ENCODE measurements at regions not wholly inside any gene's neighbourhood (a gene's known extent, or its start where the extent isn't known, plus 50 kb on each side); places are given as distances from the start of the nearest gene placed in this dataset.

- in situ Hi-C loops (cut with MboI; ENCODE audit: low sequenced_read_pairs): no loop called here
These were observed 232.1 kb downstream of the CPE start for GRCh38 chr4:165610679-165611437.

DNA sequence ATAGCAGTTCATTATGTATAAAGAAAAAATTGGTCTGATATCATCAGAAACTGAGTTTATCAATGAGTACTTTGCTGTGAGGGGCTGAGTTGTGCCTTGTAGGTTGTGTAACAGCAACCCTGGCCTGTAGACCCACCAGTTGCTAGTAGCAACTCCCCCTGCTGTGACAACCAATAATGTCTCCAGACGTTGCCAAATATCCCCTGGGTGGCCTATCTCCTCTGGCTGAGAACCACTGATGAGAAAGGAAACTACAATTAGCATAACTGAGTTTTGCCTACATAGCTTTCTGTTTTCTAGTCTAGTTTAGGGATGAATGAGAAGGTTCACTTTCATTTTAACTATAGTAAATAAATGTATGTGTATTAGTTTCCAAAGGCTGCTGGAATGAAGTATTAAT, 234.1 kb downstream of the CPE start:
- in situ Hi-C loops (cut with MboI; ENCODE audit: low sequenced_read_pairs): no loop called here

DNA sequence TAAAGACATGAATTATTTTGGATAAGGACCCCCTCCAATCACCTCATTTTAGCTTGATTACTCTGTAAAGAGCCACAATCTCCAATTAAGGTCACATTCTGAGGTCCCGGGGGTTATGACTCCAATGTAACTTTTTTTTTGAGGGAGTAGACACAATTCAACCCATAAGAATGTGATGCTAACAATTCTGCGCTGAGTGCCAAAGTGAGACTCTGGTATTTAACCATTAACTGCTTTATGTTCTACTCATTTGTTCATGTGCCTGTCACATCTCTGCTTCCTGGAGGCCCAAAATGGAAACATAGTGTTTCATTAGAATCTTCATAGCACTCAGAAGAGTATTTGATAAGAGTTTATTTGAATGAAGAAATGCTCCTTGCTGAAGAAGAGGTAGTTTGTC, 234.8 kb downstream of the CPE start:
- in situ Hi-C loops (cut with MboI; ENCODE audit: low sequenced_read_pairs): no loop called here

DNA sequence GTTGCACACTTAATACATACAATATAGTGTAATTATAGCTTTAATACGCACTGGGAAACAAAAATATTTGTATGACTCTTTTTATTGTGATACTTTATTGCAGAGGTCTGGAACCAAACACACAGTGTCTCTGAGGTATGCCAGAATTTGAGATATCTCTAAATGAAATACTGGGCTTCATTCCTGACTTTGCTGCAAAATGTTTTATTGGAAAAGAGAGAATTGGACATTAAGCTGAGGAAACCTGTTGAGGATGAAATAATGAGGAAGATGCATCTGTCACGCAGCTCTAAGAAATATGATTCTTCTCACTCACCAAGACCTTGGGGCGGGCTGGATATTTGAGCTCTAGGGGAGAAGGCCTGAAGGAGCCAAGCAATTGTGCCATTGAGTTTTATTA, 242.1 kb downstream of the CPE start:
- in situ Hi-C loops (cut with MboI; ENCODE audit: low sequenced_read_pairs): no loop called here

DNA sequence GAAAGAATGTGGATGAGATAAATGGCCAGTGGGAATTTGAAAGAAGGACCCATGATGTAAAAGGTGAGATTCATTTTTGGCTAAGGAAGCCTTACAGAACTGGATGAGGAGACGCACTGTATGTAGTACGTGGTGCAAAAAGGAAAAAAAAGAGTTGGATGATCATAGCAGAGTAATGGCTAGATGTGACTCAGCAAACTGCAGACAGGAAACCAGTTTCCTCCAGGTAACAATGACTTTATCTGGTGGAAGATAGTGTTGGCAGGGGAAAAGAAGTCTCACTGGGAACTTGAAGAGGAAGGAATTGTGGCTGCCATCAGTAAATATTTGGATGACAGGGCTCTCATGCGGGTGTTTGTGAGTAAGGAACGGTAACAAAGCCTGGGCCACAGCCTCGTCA, 243.2 kb downstream of the CPE start:
- in situ Hi-C loops (cut with MboI; ENCODE audit: low sequenced_read_pairs): no loop called here

DNA sequence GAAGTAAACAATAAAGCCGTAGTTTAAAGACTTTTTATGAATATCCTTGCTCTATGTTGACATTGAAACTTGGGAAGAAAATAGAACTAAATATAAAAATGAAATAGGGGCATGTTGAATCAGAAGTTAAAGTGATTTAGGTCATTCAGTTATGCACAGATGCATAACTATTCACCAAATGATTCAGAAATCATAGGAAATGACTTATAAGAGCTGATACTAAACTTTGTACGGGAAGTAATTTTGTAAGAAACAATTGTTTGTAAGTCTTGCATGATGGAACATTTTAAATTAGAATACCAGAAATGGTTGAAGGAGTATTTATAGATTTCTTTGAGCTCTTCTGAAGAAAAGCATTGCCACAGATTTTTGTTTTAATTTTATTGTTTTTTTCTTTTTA, 246.5 kb downstream of the CPE start:
- in situ Hi-C loops (cut with MboI; ENCODE audit: low sequenced_read_pairs): no loop called here

DNA sequence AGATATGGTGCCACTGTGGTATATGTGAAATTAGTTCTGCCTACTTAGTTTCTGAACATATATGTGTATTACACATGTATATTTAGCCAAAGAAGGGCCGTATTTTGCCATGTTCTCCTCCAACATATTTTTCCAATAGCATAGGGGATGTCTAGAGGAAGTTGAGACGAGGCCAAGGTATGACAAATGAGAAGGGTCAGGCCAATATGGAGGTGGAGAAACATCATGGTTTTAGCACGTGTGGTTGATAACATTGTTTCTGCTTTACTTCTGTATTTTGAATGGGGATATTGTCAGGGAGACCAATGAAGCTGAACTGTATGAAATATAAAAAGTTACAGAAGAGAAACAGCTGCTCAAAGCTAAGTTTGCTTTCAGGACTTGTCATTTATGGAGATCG, 246.7 kb upstream of the TLL1 start:
- in situ Hi-C loops (cut with MboI; ENCODE audit: low sequenced_read_pairs): no loop called here

GRCh38 chr4:165627128-165627527, 245.9 kb upstream of the TLL1 start:
- in situ Hi-C loops (cut with MboI; ENCODE audit: low sequenced_read_pairs): no loop called here

DNA sequence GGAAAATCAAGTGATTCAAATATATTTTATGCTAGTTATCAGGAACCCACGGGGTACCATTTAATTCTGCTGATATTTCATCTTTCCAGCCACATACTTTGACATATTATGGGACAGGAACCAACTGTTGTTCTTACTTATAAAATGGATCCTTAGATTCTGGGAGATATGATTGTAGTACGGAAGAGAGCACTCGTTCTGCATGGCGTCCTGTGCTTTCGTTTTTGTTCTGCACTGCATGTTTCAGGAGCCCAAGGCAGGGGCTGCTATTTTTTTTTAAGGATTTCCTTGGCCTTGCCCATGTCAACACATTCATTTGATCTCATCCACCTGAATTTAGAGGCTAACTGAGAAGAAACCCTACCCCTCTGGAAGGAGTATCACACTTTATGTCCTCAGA, 245.5 kb upstream of the TLL1 start:
- in situ Hi-C loops (cut with MboI; ENCODE audit: low sequenced_read_pairs): no loop called here

DNA sequence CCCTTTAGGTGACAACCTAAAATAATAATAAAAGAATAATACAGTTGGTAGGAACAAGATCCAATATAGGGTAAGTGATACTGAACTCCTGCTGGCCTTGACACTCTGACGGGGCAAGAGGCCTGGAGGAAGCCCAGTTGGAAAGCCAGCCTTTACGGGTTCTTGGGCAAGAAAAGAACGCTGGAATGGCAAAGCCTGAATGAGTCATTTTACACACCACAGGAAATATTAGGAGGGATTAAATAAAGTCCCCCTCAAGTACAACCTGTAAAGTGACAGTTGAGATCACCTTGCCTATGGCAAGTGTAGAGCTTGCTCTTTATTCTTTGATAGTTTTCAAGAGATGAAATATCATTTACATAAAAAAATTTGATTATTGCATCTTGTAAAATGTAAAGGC, 244.5 kb upstream of the TLL1 start:
- in situ Hi-C loops (cut with MboI; ENCODE audit: low sequenced_read_pairs): no loop called here

GRCh38 chr4:165630671-165631070, 242.4 kb upstream of the TLL1 start:
- in situ Hi-C loops (cut with MboI; ENCODE audit: low sequenced_read_pairs): no loop called here

DNA sequence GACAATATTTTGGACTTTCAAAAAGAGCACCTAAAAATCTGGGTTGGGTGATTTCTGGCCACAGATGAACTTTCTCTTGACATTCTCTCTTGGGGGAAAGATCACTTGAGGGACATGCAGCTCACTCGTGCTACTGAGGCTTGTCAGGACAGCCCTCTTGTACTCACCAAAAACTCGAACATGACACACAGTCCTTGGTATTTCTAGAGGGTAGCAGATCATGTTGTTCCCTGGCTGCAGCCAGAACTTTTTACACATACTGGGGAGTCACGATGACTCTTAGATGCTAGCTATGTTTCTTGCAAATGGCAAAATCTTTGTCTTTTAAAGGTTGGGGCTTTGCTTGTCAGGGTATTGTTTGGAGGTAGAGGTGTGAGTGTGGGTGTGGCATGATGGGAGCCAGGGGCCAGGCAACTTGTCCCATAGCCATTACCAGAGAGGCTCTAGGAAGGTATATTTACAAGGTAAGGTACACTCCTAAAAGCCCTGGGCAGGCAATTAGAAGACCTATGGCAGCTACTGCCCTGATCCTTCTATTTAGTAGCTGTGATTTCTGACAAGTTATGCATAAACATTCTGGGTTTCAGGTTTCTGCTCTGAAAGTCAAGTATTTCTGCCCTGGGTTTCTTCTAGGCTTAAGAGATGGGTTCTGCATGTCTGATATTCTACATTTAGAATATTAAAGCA, 241.7 kb upstream of the TLL1 start:
- in situ Hi-C loops (cut with MboI; ENCODE audit: low sequenced_read_pairs): no loop called here

GRCh38 chr4:165631912-165632311, 241.1 kb upstream of the TLL1 start:
- in situ Hi-C loops (cut with MboI; ENCODE audit: low sequenced_read_pairs): no loop called here

GRCh38 chr4:165634766-165635165, 238.3 kb upstream of the TLL1 start:
- in situ Hi-C loops (cut with MboI; ENCODE audit: low sequenced_read_pairs): no loop called here

DNA sequence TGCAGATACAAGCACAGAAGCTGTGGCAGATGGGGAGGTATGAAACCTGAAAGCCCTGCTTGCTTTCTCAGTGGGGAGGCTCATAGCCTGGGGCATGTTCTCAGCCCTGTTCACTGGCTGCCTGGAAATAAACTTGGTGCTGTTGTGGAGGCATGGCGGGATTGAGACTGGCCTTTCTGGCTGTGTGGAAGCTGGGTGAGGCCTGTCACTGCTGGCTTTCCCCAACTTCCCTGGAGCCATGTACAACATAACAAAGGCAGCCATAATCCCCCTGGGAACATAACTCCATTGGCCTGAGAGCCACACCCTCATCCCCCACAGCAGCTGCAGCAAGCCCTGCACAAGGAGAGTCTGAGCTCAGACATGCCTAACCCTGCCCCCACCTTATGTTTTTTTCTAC, 237.7 kb upstream of the TLL1 start:
- in situ Hi-C loops (cut with MboI; ENCODE audit: low sequenced_read_pairs): no loop called here

DNA sequence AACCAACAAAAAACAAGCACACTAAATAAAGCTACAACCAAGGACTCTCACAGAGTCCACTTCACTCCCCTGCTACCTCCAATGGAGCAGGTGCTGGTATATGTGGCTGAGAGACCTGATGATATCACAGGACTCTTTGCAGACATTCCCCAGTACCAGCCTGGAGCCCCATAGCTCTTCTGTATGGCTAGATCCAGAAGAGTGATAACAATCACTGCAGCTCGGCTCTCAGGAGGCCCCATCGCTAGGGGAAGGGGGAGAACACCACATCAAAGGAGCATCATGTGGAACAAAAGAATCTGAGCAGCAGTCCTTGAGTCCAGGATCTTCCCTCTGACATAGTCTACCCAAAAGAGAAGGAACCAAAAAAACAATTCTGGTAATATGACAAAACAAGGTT, 237.1 kb upstream of the TLL1 start:
- in situ Hi-C loops (cut with MboI; ENCODE audit: low sequenced_read_pairs): no loop called here

- in situ Hi-C loops (cut with MboI; ENCODE audit: low sequenced_read_pairs): no loop called here
These were observed 221.1 kb upstream of the TLL1 start for GRCh38 chr4:165651901-165652300.

GRCh38 chr4:165654556-165654955, 218.5 kb upstream of the TLL1 start:
- in situ Hi-C loops (cut with MboI; ENCODE audit: low sequenced_read_pairs): no loop called here

DNA sequence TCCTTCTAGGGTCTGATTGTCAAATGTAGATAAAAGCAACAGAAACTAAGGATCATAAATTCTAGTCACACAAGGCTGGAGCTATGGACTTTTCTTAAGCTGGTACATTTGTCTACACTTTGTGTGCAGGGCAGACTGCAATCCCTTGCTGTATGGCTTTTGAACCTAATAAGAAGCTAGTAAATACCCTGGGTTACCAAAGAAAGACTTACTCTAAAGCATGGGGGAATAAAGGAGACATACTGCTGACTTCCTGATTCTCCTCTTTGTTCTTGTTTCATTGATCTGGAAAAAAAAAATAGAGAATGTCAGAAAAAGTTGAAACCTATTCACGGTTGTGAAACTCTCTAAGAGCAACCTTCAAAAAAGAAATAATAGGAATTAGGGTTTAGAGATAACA, 216.6 kb upstream of the TLL1 start:
- in situ Hi-C loops (cut with MboI; ENCODE audit: low sequenced_read_pairs): no loop called here

GRCh38 chr4:165656829-165657490, 216.1 kb upstream of the TLL1 start:
- in situ Hi-C loops (cut with MboI; ENCODE audit: low sequenced_read_pairs): no loop called here

DNA sequence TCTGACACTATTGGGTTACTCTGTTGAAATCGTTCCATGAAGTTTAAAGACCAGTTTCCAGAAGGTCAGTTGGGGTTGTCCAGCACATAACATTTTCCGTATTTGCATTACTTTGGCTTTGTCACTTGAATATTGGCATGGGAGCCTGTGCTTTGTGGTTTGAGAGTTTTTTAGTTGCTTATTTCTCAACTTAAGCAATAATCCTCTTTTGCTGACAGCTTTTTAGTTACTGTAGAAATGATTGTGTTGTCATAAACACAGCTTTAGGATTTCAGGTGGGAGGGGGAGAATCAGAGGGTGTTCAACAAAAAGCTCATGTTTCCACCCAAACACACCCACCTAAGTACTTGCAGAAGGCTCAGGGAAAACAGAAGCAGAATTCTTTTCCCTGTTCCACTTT, 210.7 kb upstream of the TLL1 start:
- in situ Hi-C loops (cut with MboI; ENCODE audit: low sequenced_read_pairs): no loop called here

- in situ Hi-C loops (cut with MboI; ENCODE audit: low sequenced_read_pairs): no loop called here
These were observed 209.6 kb upstream of the TLL1 start for GRCh38 chr4:165663411-165663810.
